ENCODE measurements at regions not wholly inside any gene's neighbourhood (a gene's known extent, or its start where the extent isn't known, plus 50 kb on each side); places are given as distances from the start of the nearest gene placed in this dataset.

GRCh38 chr6:40936818-40937251 lies 102.2 kb downstream of the UNC5CL start:
- no peak for DNase-seq

- no peak for DNase-seq
These were observed 105.2 kb downstream of the UNC5CL start for GRCh38 chr6:40933864-40934263.

GRCh38 chr6:40932953-40933352 lies 106.1 kb downstream of the UNC5CL start:
- no peak for DNase-seq

GRCh38 chr6:40932366-40932765 lies 106.7 kb downstream of the UNC5CL start:
- DNase-seq, result no peak

GRCh38 chr6:40931931-40932330 lies 107.1 kb downstream of the UNC5CL start:
- no peak for DNase-seq

GRCh38 chr6:40930555-40930954 lies 108.5 kb downstream of the UNC5CL start:
- no peak for DNase-seq

GRCh38 chr6:40930045-40930444 lies 109.0 kb downstream of the UNC5CL start:
- DNase-seq, result no peak

- no peak for DNase-seq
These were observed 109.8 kb downstream of the UNC5CL start for GRCh38 chr6:40929176-40929575.

- DNase-seq, result no peak
These were observed 110.3 kb downstream of the UNC5CL start for GRCh38 chr6:40928763-40929162.

GRCh38 chr6:40928307-40928706 lies 110.7 kb downstream of the UNC5CL start:
- no peak for DNase-seq

- DNase-seq, result no peak
These were observed 113.7 kb downstream of the UNC5CL start for GRCh38 chr6:40925341-40925740.

GRCh38 chr6:40924839-40925238 lies 114.2 kb downstream of the UNC5CL start:
- no peak for DNase-seq

GRCh38 chr6:40923880-40924279 lies 115.1 kb downstream of the UNC5CL start:
- DNase-seq, result no peak

- no peak for DNase-seq
These were observed 115.7 kb downstream of the UNC5CL start for GRCh38 chr6:40923326-40923725.

- no peak for DNase-seq
These were observed 116.7 kb downstream of the UNC5CL start for GRCh38 chr6:40922281-40922680.

GRCh38 chr6:40918040-40918651 lies 120.9 kb downstream of the UNC5CL start:
- DNase-seq, result no peak

GRCh38 chr6:40917603-40918002 lies 121.4 kb downstream of the UNC5CL start:
- DNase-seq, result no peak

- no peak for DNase-seq
These were observed 122.2 kb downstream of the UNC5CL start for GRCh38 chr6:40916845-40917244.

GRCh38 chr6:40915165-40915564 lies 123.9 kb downstream of the UNC5CL start:
- DNase-seq, result no peak

- DNase-seq, result no peak
These were observed 125.0 kb downstream of the UNC5CL start for GRCh38 chr6:40914005-40914404.

- DNase-seq, result peak; percentile 77
These were observed 126.7 kb downstream of the UNC5CL start for GRCh38 chr6:40912158-40912946.

GRCh38 chr6:40910260-40910893 lies 128.6 kb downstream of the UNC5CL start:
- no peak for DNase-seq

- no peak for DNase-seq
These were observed 129.2 kb downstream of the UNC5CL start for GRCh38 chr6:40909811-40910210.

GRCh38 chr6:40907198-40907701 lies 131.8 kb downstream of the UNC5CL start:
- DNase-seq, result peak; percentile 51
